Ectodermal cell (in vitro differentiated cells): ENCODE measurements at regions not wholly inside any gene's neighbourhood (a gene's known extent, or its start where the extent isn't known, plus 50 kb on each side); places are given as distances from the start of the nearest gene placed in this dataset.

Experiments used
- H3K27ac ChIP-seq: 2 replicates; pipeline ENCODE4 v1.7.0; 2013; ENCODE audit warnings: mild to moderate bottlenecking, low read depth, low read length; ENCODE audit not compliant: insufficient read depth, poor library complexity, severe bottlenecking
- H3K27me3 ChIP-seq: 2 replicates; pipeline ENCODE4 v1.7.0; 2013; ENCODE audit warnings: mild to moderate bottlenecking, low read length; ENCODE audit not compliant: insufficient read depth, control insufficient read depth, poor library complexity, severe bottlenecking
- H3K36me3 ChIP-seq: one replicate; pipeline ENCODE4 v1.7.0; 2013; ENCODE audit warnings: low read length; ENCODE audit not compliant: control insufficient read depth, insufficient read depth
- H3K4me1 ChIP-seq: one replicate; pipeline ENCODE4 v1.7.0; 2013; ENCODE audit warnings: low read length; ENCODE audit not compliant: control insufficient read depth, insufficient read depth
- H3K4me3 ChIP-seq: 2 replicates; pipeline ENCODE4 v1.7.0; 2013; ENCODE audit warnings: low read depth, low read length, control low read depth; ENCODE audit not compliant: insufficient read depth
- H3K9me3 ChIP-seq: 2 replicates; pipeline ENCODE4 v1.7.0; 2013; ENCODE audit warnings: mild to moderate bottlenecking, low read length, moderate library complexity; ENCODE audit not compliant: control insufficient read depth
- WGBS, 2 experiments: methylation state at CpG; one replicate each; pipeline ENCODE4 v1.1.7; 2013; ENCODE audit warnings: missing lambda C conversion rate in 2 of 2; 5-methylcytosine and 5-hydroxymethylcytosine counted together

GRCh38 chr4:178259566-178259965 lies 817.3 kb upstream of the AGA start:
- H3K4me1 ChIP-seq: no peaks in the 10 kb centered on the region
- no CpG with 5 or more reads among the region's 2 CpGs for WGBS, 2 experiments
- H3K4me3 ChIP-seq: no peak overlapping the region
- H3K9me3 ChIP-seq: no peaks in the 10 kb centered on the region
- H3K27me3 ChIP-seq: no peaks in the 10 kb centered on the region
- no peak overlapping the region for H3K27ac ChIP-seq
- no peaks in the 10 kb centered on the region for H3K36me3 ChIP-seq

DNA sequence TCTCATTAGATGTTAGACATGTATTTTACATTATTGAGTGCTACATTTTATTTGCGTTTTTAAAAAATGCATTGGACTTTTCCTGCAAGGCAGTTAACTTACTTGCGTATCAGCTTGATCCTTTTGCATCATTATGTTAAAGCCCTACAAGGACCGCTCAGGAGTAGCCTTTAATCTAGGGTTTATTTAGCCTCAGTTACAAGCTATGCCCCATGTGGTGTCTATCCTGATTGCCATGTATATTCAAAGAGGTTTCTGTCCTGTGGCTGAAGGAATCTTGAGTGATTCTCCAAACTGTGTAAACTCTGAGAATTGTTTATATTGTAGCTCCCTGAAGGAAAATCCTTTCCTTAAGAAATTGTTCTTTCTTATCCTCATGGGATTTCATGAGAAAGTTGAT lies 821.8 kb upstream of the AGA start:
- no peaks in the 10 kb centered on the region for H3K4me1 ChIP-seq
- WGBS, 2 experiments: 63 to 67% methylated on average over 3 of the region's 3 CpGs
- no peak overlapping the region for H3K4me3 ChIP-seq
- no peaks in the 10 kb centered on the region for H3K9me3 ChIP-seq
- no peaks in the 10 kb centered on the region for H3K36me3 ChIP-seq
- H3K27ac ChIP-seq: no peak overlapping the region
- no peaks in the 10 kb centered on the region for H3K27me3 ChIP-seq

- H3K4me1 ChIP-seq: no peaks in the 10 kb centered on the region
Measured at GRCh38 chr4:178271386-178271785, 829.1 kb upstream of the AGA start.

DNA sequence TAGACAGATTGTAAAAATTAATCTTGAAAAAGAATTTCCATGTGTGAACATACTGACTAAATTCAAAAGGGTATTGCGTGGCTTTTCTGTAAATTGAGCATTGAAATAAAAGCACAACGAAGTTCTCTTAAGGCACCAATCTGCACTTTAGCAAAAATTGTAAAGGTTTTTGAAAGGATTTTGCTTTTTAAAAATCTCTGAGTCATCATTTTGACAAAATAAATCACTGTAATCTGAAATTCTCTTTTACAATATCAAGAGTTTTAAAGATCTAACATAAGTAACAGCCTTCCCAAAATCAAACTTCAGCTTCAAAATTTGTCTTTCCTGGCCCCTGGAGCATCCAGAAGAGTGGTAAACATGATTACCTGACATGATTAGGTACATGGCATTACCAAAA lies 830.9 kb upstream of the AGA start:
- Histone ChIP-seq H3K27ac (no peak overlapping the region), H3K36me3 (no peaks in the 10 kb centered on the region), H3K27me3 (no peaks in the 10 kb centered on the region), H3K4me3 (no peak overlapping the region), H3K9me3 (no peaks in the 10 kb centered on the region), H3K4me1 (no peaks in the 10 kb centered on the region)
- WGBS, 2 experiments: 95 to 100% methylated on average over 2 of the region's 2 CpGs

More at GRCh38 chr4:178271386-178271785, 829.1 kb upstream of the AGA start:
- Histone ChIP-seq H3K4me3 (no peak overlapping the region), H3K9me3 (no peaks in the 10 kb centered on the region), H3K36me3 (no peaks in the 10 kb centered on the region), H3K27me3 (no peaks in the 10 kb centered on the region), H3K27ac (no peak overlapping the region)
- WGBS, 2 experiments: 94 to 96% methylated on average over 5 to 6 of the region's 6 CpGs

- peaks cover 4% of the 10 kb centered on the region for H3K4me1 ChIP-seq
Measured at GRCh38 chr4:178275671-178276360, 833.6 kb upstream of the AGA start.

DNA sequence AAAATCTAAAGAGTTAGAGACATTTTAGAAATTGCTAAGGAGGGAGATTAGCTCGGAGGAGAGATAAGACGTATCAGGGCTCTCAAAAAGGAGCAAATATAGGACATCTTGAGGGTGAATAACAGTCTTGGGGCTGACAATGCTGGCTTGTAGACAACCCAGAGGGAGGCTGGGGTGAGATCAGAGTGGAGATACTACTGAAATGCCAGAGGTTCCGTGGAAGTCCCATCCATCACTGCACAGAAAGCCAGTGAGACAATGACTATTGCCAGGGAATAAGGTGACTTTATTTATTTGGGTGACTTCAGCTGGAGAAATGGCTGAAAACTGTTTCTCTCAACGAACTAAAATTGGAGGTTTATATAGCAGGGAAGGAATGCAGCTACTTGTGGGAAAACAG lies 838.1 kb upstream of the AGA start:
- 85 to 89% methylated on average over 4 of the region's 4 CpGs for WGBS, 2 experiments
- no peak overlapping the region for H3K27ac ChIP-seq
- H3K9me3 ChIP-seq: no peaks in the 10 kb centered on the region
- no peak overlapping the region for H3K4me3 ChIP-seq
- H3K27me3 ChIP-seq: no peaks in the 10 kb centered on the region
- H3K36me3 ChIP-seq: no peaks in the 10 kb centered on the region
- H3K4me1 ChIP-seq: peaks cover 4% of the 10 kb centered on the region

More at GRCh38 chr4:178275671-178276360, 833.6 kb upstream of the AGA start:
- 76 to 89% methylated on average over 3 to 4 of the region's 5 CpGs for WGBS, 2 experiments
- H3K27me3 ChIP-seq: no peaks in the 10 kb centered on the region
- H3K36me3 ChIP-seq: no peaks in the 10 kb centered on the region
- H3K9me3 ChIP-seq: no peaks in the 10 kb centered on the region
- H3K27ac ChIP-seq: no peak overlapping the region
- H3K4me3 ChIP-seq: no peak overlapping the region

DNA sequence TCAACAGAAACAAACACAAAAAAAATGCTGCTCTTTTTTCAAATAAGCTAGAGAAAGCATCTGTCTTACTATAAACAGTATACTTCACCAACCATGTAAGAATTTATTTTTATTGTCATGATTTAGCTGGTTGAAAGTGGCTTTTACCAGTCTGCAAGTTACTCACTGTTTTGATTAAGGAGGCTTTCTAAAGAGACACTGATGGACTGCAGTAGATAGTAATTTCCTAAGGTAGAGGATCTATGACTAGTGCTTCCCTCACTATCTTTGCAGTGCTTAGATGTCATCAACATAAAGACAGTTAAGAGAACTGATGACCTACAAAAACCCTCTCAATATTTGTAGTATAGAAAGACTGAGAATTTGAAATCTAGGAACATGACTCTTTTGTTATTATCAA lies 846.2 kb upstream of the AGA start:
- Histone ChIP-seq H3K27me3 (no peaks in the 10 kb centered on the region), H3K27ac (no peak overlapping the region), H3K4me3 (no peak overlapping the region), H3K4me1 (no peaks in the 10 kb centered on the region), H3K36me3 (no peaks in the 10 kb centered on the region), H3K9me3 (no peaks in the 10 kb centered on the region)

DNA sequence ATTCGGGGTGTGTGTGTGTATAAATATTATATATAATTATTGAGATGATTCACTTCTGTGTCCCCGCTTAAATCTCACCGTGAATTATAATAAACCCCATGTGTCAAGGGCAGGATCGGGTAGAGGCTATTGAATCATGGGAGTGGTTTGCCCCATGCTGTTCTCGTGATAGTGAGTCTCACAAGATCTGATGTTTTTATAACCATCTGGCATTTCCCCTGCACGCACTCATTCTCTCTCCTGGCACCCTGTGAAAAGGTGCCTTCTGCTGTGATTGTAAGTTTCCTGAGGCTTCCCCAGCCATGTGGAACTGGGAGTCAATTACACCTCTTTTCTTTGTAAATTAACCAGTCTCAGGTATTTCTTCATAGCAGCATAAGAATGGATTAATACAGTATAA lies 851.4 kb upstream of the AGA start:
- H3K4me1 ChIP-seq: no peaks in the 10 kb centered on the region
- 92 to 96% methylated on average over 5 of the region's 6 CpGs for WGBS, 2 experiments

DNA sequence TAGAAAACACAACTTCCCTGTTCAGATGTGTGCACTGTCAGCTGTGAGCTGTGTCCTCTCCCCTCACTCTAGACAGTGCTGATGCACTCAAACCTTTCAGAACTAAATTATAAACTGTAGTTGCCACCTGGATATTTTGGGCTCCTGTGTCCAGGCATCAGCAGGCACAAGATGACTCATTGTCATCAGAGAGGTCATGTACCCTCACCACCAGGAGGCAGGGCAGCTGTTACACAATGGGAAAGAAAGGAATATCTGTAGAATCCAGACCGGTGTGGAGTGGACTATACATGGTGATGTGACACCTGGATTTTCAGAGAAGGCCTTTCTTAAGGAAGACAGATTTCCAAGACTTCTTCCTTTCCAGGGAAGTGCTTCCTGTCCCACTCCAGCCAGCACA lies 854.4 kb upstream of the AGA start:
- Histone ChIP-seq H3K4me3 (no peak overlapping the region), H3K9me3 (no peaks in the 10 kb centered on the region), H3K36me3 (no peaks in the 10 kb centered on the region), H3K4me1 (no peaks in the 10 kb centered on the region), H3K27me3 (no peaks in the 10 kb centered on the region), H3K27ac (no peak overlapping the region)
- WGBS, 2 experiments: 80 to 100% methylated on average over 1 of the region's 1 CpG

More for the DNA sequence above, 851.4 kb upstream of the AGA start:
- Histone ChIP-seq H3K27ac (no peak overlapping the region), H3K36me3 (no peaks in the 10 kb centered on the region), H3K27me3 (no peaks in the 10 kb centered on the region), H3K4me3 (no peak overlapping the region), H3K9me3 (no peaks in the 10 kb centered on the region)

- H3K4me1 ChIP-seq: no peaks in the 10 kb centered on the region
- 55 to 60% methylated on average over 3 of the region's 3 CpGs for WGBS, 2 experiments
- no peak overlapping the region for H3K27ac ChIP-seq
Measured at GRCh38 chr4:178306565-178306964, 864.3 kb upstream of the AGA start.

DNA sequence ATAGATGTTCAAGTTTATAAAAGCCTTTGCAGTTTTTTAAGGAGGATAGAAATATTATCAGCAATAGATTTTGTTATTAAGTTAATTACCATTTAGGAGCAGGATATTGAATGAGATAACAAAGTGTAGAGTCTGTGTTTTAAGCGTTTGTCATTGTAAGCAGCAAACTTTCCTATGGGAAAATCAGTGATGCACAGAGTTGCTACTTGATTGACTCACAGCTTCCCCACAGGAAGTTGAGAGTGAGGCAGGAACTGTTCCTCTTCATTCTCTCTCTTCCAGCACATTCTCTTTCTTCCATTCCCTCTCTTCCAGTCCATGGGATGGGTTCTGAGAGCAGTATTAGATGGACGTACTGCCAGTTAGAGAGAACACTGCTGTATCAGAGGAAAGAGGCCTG lies 867.7 kb upstream of the AGA start:
- no peak overlapping the region for H3K27ac ChIP-seq
- H3K4me3 ChIP-seq: no peak overlapping the region
- no peaks in the 10 kb centered on the region for H3K27me3 ChIP-seq
- H3K9me3 ChIP-seq: no peaks in the 10 kb centered on the region
- no peaks in the 10 kb centered on the region for H3K36me3 ChIP-seq
- 90 to 95% methylated on average over 2 of the region's 2 CpGs for WGBS, 2 experiments
- no peaks in the 10 kb centered on the region for H3K4me1 ChIP-seq

More at GRCh38 chr4:178306565-178306964, 864.3 kb upstream of the AGA start:
- no peaks in the 10 kb centered on the region for H3K27me3 ChIP-seq
- H3K4me3 ChIP-seq: no peak overlapping the region
- no peaks in the 10 kb centered on the region for H3K9me3 ChIP-seq
- no peaks in the 10 kb centered on the region for H3K36me3 ChIP-seq
